ENCODE measurements at regions not wholly inside any gene's neighbourhood (a gene's known extent, or its start where the extent isn't known, plus 50 kb on each side); places are given as distances from the start of the nearest gene placed in this dataset.
A peak's percentile ranks its signal among the peaks of the same experiment; 100 is the strongest.

- TF ChIP-seq, protein P1, sequence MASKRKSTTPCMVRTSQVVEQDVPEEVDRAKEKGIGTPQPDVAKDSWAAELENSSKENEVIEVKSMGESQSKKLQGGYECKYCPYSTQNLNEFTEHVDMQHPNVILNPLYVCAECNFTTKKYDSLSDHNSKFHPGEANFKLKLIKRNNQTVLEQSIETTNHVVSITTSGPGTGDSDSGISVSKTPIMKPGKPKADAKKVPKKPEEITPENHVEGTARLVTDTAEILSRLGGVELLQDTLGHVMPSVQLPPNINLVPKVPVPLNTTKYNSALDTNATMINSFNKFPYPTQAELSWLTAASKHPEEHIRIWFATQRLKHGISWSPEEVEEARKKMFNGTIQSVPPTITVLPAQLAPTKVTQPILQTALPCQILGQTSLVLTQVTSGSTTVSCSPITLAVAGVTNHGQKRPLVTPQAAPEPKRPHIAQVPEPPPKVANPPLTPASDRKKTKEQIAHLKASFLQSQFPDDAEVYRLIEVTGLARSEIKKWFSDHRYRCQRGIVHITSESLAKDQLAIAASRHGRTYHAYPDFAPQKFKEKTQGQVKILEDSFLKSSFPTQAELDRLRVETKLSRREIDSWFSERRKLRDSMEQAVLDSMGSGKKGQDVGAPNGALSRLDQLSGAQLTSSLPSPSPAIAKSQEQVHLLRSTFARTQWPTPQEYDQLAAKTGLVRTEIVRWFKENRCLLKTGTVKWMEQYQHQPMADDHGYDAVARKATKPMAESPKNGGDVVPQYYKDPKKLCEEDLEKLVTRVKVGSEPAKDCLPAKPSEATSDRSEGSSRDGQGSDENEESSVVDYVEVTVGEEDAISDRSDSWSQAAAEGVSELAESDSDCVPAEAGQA (IDR thresholded peaks at IDR 0.05; ENCODE audit: low read depth) = no peak
- TF ChIP-seq, protein P1 (CRISPR knock-in tag; IDR thresholded peaks at IDR 0.05; ENCODE audit: borderline replicate concordance) = no peak
- TF ChIP-seq ZNF414 (CRISPR knock-in tag; IDR thresholded peaks at IDR 0.05) (peak; percentile 31; the same call in 1 of the 2 replicates), ZBTB49 (CRISPR knock-in tag; IDR thresholded peaks at IDR 0.05; ENCODE audit: borderline replicate concordance) (no peak), FOSL2 (CRISPR knock-in tag; IDR thresholded peaks at IDR 0.05) (peak; percentile 68), ZNF276 (CRISPR knock-in tag; IDR thresholded peaks at IDR 0.05; ENCODE audit: low read depth) (no peak), ZNF503 (CRISPR knock-in tag; IDR thresholded peaks at IDR 0.05) (peak; percentile 59), ZZZ3 (CRISPR knock-in tag; IDR thresholded peaks at IDR 0.05; ENCODE audit: borderline replicate concordance) (no peak), ZNF350 (CRISPR knock-in tag; IDR thresholded peaks at IDR 0.05; ENCODE audit: borderline replicate concordance, low read depth) (peak; percentile 42; the same call in 1 of the 2 replicates)
- TF ChIP-seq, protein P2, sequence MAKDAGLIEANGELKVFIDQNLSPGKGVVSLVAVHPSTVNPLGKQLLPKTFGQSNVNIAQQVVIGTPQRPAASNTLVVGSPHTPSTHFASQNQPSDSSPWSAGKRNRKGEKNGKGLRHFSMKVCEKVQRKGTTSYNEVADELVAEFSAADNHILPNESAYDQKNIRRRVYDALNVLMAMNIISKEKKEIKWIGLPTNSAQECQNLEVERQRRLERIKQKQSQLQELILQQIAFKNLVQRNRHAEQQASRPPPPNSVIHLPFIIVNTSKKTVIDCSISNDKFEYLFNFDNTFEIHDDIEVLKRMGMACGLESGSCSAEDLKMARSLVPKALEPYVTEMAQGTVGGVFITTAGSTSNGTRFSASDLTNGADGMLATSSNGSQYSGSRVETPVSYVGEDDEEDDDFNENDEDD (CRISPR knock-in tag; IDR thresholded peaks at IDR 0.05; ENCODE audit: borderline replicate concordance) = peak; percentile 61; the same call in 1 of the 2 replicates
- TF ChIP-seq, protein P3, sequence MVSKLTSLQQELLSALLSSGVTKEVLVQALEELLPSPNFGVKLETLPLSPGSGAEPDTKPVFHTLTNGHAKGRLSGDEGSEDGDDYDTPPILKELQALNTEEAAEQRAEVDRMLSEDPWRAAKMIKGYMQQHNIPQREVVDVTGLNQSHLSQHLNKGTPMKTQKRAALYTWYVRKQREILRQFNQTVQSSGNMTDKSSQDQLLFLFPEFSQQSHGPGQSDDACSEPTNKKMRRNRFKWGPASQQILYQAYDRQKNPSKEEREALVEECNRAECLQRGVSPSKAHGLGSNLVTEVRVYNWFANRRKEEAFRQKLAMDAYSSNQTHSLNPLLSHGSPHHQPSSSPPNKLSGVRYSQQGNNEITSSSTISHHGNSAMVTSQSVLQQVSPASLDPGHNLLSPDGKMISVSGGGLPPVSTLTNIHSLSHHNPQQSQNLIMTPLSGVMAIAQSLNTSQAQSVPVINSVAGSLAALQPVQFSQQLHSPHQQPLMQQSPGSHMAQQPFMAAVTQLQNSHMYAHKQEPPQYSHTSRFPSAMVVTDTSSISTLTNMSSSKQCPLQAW (CRISPR knock-in tag; IDR thresholded peaks at IDR 0.05) = peak; percentile 69; the same call in 1 of the 2 replicates
These were observed 140.8 kb upstream of the RAB4A start (continued) for GRCh38 chr1:229130028-229130668.

Data from HepG2 (cell line).